Ishikawa (cell line): ENCODE measurements at regions not wholly inside any gene's neighbourhood (a gene's known extent, or its start where the extent isn't known, plus 50 kb on each side); places are given as distances from the start of the nearest gene placed in this dataset.

Experiments used
- CEBPB ChIP-seq: IDR thresholded peaks from 2 replicates; pipeline ENCODE4 v1.6.1; 2012
- CREB1 ChIP-seq: IDR thresholded peaks from 2 replicates; pipeline ENCODE4 v1.6.1; 2012; ENCODE audit warnings: low read depth
- EGR1 ChIP-seq: IDR thresholded peaks from 2 replicates; pipeline ENCODE4 v1.6.1; 2012
- EP300 ChIP-seq: IDR thresholded peaks from 2 replicates; pipeline ENCODE4 v1.6.1; 2012; ENCODE audit warnings: borderline replicate concordance
- FOXM1 ChIP-seq: IDR thresholded peaks from 2 replicates; pipeline ENCODE4 v1.6.1; 2012; ENCODE audit warnings: low read depth, borderline replicate concordance
- MAX ChIP-seq: IDR thresholded peaks from 2 replicates; pipeline ENCODE4 v1.6.1; 2012
- NFIC ChIP-seq: IDR thresholded peaks from 2 replicates; pipeline ENCODE4 v1.6.1; 2012
- RAD21 ChIP-seq: IDR thresholded peaks from 2 replicates; pipeline ENCODE4 v1.6.1; 2012; ENCODE audit warnings: low read depth
- REST ChIP-seq: IDR thresholded peaks from 2 replicates; pipeline ENCODE4 v1.6.1; 2012; ENCODE audit warnings: low read depth, mild to moderate bottlenecking
- TAF1 ChIP-seq: IDR thresholded peaks from 2 replicates; pipeline ENCODE4 v1.6.1; 2012; ENCODE audit warnings: low read depth, mild to moderate bottlenecking
- TCF12 ChIP-seq: IDR thresholded peaks from 2 replicates; pipeline ENCODE4 v1.6.1; 2012; ENCODE audit warnings: low read depth
- TEAD4 ChIP-seq: IDR thresholded peaks from 2 replicates; pipeline ENCODE4 v1.6.1; 2012
- USF1 ChIP-seq: IDR thresholded peaks from 2 replicates; pipeline ENCODE4 v1.6.1; 2012
- YY1 ChIP-seq: IDR thresholded peaks from 2 replicates; pipeline ENCODE4 v1.6.1; 2012; ENCODE audit warnings: low read depth
- ZBTB7A ChIP-seq: IDR thresholded peaks from 2 replicates; pipeline ENCODE4 v1.6.1; 2012; ENCODE audit warnings: low read depth

- no peak for TF ChIP-seq CREB1
These were observed 309.2 kb downstream of the NR4A2 start for GRCh38 chr2:156023229-156023869.

- TF ChIP-seq REST: no peak
- no peak for TF ChIP-seq EP300
- no peak for TF ChIP-seq EGR1
- TF ChIP-seq NFIC: no peak
- TF ChIP-seq MAX: no peak
- TF ChIP-seq YY1: no peak
- TF ChIP-seq CREB1: no peak
- TF ChIP-seq TEAD4: no peak
- TF ChIP-seq RAD21: no peak
- TF ChIP-seq TCF12: no peak
- TF ChIP-seq USF1: no peak
- TF ChIP-seq CEBPB: no peak
- no peak for TF ChIP-seq FOXM1
- TF ChIP-seq ZBTB7A: no peak
- no peak for TF ChIP-seq TAF1
These were observed 311.1 kb downstream of the NR4A2 start for GRCh38 chr2:156021146-156022040.

- no peak for TF ChIP-seq TAF1
These were observed 313.2 kb downstream of the NR4A2 start for GRCh38 chr2:156019341-156019740.

GRCh38 chr2:156017341-156017885 is 315.1 kb downstream of the NR4A2 start:
- TF ChIP-seq REST: no peak
- no peak for TF ChIP-seq RAD21
- TF ChIP-seq FOXM1: no peak
- no peak for TF ChIP-seq MAX
- TF ChIP-seq TCF12: no peak
- TF ChIP-seq EGR1: no peak
- no peak for TF ChIP-seq YY1
- TF ChIP-seq ZBTB7A: no peak
- TF ChIP-seq CREB1: no peak
- no peak for TF ChIP-seq NFIC
- TF ChIP-seq TAF1: no peak
- no peak for TF ChIP-seq TEAD4
- TF ChIP-seq USF1: no peak

- no peak for TF ChIP-seq TCF12
- TF ChIP-seq TAF1: no peak
- TF ChIP-seq TEAD4: no peak
- TF ChIP-seq YY1: no peak
- TF ChIP-seq REST: no peak
- no peak for TF ChIP-seq NFIC
- TF ChIP-seq RAD21: no peak
- no peak for TF ChIP-seq FOXM1
- no peak for TF ChIP-seq CREB1
- TF ChIP-seq ZBTB7A: no peak
- no peak for TF ChIP-seq MAX
- no peak for TF ChIP-seq USF1
- no peak for TF ChIP-seq CEBPB
- no peak for TF ChIP-seq EP300
- TF ChIP-seq EGR1: no peak
These were observed 323.2 kb downstream of the NR4A2 start for GRCh38 chr2:156009293-156009692.
